ENCODE measurements at regions not wholly inside any gene's neighbourhood (a gene's known extent, or its start where the extent isn't known, plus 50 kb on each side); places are given as distances from the start of the nearest gene placed in this dataset.

DNA sequence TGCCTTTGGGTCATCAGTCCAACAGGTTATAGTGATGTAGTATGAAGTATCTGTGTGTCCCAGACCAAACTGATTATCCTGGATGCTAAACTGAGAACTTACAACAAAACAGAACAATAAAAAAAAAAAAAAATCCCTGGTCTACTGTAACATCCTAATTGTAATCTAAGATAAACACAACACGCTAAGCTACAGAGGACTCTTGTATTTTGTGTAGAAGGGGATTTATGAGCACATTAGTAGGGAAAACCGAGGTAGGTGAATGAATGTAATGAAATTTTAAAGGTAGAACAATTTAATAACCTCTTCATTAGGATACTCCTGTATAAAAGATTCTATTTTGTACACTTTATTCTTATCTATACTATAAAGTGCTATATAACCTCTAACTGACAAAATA lies 424.1 kb downstream of the NDFIP2 start:
- no peak overlapping the region for H3K9ac ChIP-seq (ENCODE audit: control insufficient read depth, insufficient read depth, low read length)
- no peaks in the 10 kb centered on the region for H3K79me2 ChIP-seq (ENCODE audit: control insufficient read depth, insufficient read depth, low read length)
- DNase-seq (ENCODE audit: low read depth, low spot score), result no peak
- ChIA-PET RAD21 (ENCODE audit: unreplicated experiment) (interaction anchor here (0.6 kb wide), 1 partner anchor 1031 kb away, joined by 6 read pairs; no protein-coding TSS in a partner anchor), CTCF (no interaction called here), SMC1A (ENCODE audit: uncharacterized antibody, unreplicated experiment) (interaction anchor here (0.6 to 1.2 kb wide), 4 partner anchors 12 to 335 kb away, joined by 3 to 4 read pairs (median 3); no protein-coding TSS in a partner anchor), POLR2A (no interaction called here)
- H3K36me3 ChIP-seq (ENCODE audit: control insufficient read depth in 2 of 2, insufficient read depth in 2 of 2, low read length in 1 of 2), result no peaks in the 10 kb centered on the region
- H3K27ac ChIP-seq (ENCODE audit: control insufficient read depth, insufficient read depth), result no peak overlapping the region
- intact Hi-C loops (cut with micrococcal nuclease; ENCODE audit: unreplicated experiment), result no loop called here
- no peak overlapping the region for H2AFZ ChIP-seq (ENCODE audit: control insufficient read depth, low read depth, low read length)
- in situ Hi-C loops (cut with MboI), result no loop called here
- H3K4me2 ChIP-seq (ENCODE audit: control insufficient read depth, insufficient read depth), result no peak overlapping the region
- H3K4me3 ChIP-seq, result no peak overlapping the region
- H3K4me1 ChIP-seq (ENCODE audit: control insufficient read depth, insufficient read depth, low read length), result no peaks in the 10 kb centered on the region
- H3K9me3 ChIP-seq (replicated peaks; ENCODE audit: control insufficient read depth, insufficient read depth, low read length), result no peaks in the 10 kb centered on the region
- H3K27me3 ChIP-seq (replicated peaks in 1 of 2; ENCODE audit: control insufficient read depth in 2 of 2, insufficient read depth in 2 of 2, low read length in 1 of 2), result no peaks in the 10 kb centered on the region
- TF ChIP-seq IRF3 (IDR thresholded peaks at IDR 0.05) (no peak), ZNF24 (IDR thresholded peaks at IDR 0.05) (no peak), FOXM1 (IDR thresholded peaks at IDR 0.05; ENCODE audit: low read depth, low read length) (no peak), ZBED1 (IDR thresholded peaks at IDR 0.05; ENCODE audit: borderline replicate concordance) (no peak), ZNF384 (IDR thresholded peaks at IDR 0.05; ENCODE audit: borderline replicate concordance, low read depth, low read length) (no peak), ZBTB40 (IDR thresholded peaks at IDR 0.05; ENCODE audit: borderline replicate concordance) (no peak), BACH1 (IDR thresholded peaks at IDR 0.05; ENCODE audit: borderline replicate concordance) (no peak), DPF2 (IDR thresholded peaks at IDR 0.05) (no peak)
- TF ChIP-seq, protein P1, sequence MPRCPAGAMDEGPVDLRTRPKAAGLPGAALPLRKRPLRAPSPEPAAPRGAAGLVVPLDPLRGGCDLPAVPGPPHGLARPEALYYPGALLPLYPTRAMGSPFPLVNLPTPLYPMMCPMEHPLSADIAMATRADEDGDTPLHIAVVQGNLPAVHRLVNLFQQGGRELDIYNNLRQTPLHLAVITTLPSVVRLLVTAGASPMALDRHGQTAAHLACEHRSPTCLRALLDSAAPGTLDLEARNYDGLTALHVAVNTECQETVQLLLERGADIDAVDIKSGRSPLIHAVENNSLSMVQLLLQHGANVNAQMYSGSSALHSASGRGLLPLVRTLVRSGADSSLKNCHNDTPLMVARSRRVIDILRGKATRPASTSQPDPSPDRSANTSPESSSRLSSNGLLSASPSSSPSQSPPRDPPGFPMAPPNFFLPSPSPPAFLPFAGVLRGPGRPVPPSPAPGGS (IDR thresholded peaks at IDR 0.05; ENCODE audit: borderline replicate concordance, insufficient read depth, low read depth, low read length, poor library complexity, severe bottlenecking), result no peak
- no peak for ATAC-seq
- no peak for FAIRE-seq
- BruUV-seq (replicated peaks), result no TSS peak
- H4K20me1 ChIP-seq (ENCODE audit: control insufficient read depth, insufficient read depth), result no peaks in the 10 kb centered on the region
- WGBS (ENCODE audit: insufficient coverage, insufficient replicate concordance, low lambda C conversion rate, missing lambda C conversion rate), result 9% methylated on average over 2 of the region's 2 CpGs

All from GM12878 (cell line).